ENCODE measurements at regions not wholly inside any gene's neighbourhood (a gene's known extent, or its start where the extent isn't known, plus 50 kb on each side); places are given as distances from the start of the nearest gene placed in this dataset.
"Not testable (repeated sequence)": the region's sequence is repeated elsewhere in the genome, so short reads cannot be mapped to it uniquely, and the experiment has no call there.

GRCh38 chr17:71648342-71648741, 472.5 kb upstream of the SOX9 start:
- TF ChIP-seq CTCF (conservative IDR thresholded peaks at IDR 0.05); ZFX (IDR thresholded peaks at IDR 0.05): not testable (repeated sequence)
